T-helper 17 cell (primary cell): ENCODE measurements at regions not wholly inside any gene's neighbourhood (a gene's known extent, or its start where the extent isn't known, plus 50 kb on each side); places are given as distances from the start of the nearest gene placed in this dataset.
A peak's percentile ranks its signal among the peaks of the same experiment; 100 is the strongest.
"Not testable (repeated sequence)": the region's sequence is repeated elsewhere in the genome, so short reads cannot be mapped to it uniquely, and the experiment has no call there.

Experiments
- ATAC-seq: fragments of 150-1000 bp; cut with Tn5 transposase; 2 replicates; pipeline ENCODE4 v1.10.0; 2021; ENCODE audit warnings: mild to moderate bottlenecking, moderate library complexity
- DNase-seq, 3 donors: peaks; one replicate each; pipeline versions ENCODE4 v3.0.0 to v3.0.0-alpha.2; 2020 to 2021
- H3K9me3 ChIP-seq: one replicate; pipeline ENCODE4 v1.7.0; 2013; ENCODE audit warnings: low read length, mild to moderate bottlenecking; ENCODE audit not compliant: control insufficient read depth, poor library complexity, severe bottlenecking
- H3K27ac Mint-ChIP-seq: one replicate; pipeline ENCODE4 v1.8.0; 2022; ENCODE audit warnings: mild to moderate bottlenecking, moderate library complexity, mixed read lengths
- H3K27me3 Mint-ChIP-seq: one replicate; pipeline ENCODE4 v1.8.0; 2022; ENCODE audit warnings: mixed read lengths
- H3K36me3 Mint-ChIP-seq: one replicate; pipeline ENCODE4 v1.8.0; 2022; ENCODE audit warnings: low read depth, mixed read lengths
- H3K4me1 Mint-ChIP-seq: one replicate; pipeline ENCODE4 v1.8.0; 2022; ENCODE audit warnings: mild to moderate bottlenecking, mixed read lengths
- H3K4me3 Mint-ChIP-seq: one replicate; pipeline ENCODE4 v1.8.0; 2022; ENCODE audit warnings: mild to moderate bottlenecking, moderate library complexity, mixed read lengths

DNA sequence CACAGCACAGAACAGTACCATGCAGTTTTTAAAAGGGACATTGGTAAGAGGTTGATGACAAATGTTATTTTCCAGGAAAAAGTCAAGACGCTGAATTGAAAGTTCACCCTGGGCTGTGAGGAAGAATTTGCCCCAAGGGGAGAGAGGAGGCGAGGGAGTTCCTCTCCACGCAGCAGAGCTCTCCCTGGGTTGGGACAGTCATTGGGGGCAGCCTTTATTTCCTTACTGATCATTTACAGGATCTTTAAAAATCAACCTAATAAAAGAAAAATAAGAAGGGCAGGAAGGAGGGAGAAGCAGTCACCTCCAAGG lies 49.9 kb upstream of the WNT7B start:
- peak overlapping the region; percentile 50 for H3K4me3 Mint-ChIP-seq
- peaks cover 37% of the 10 kb centered on the region for H3K27me3 Mint-ChIP-seq

DNA sequence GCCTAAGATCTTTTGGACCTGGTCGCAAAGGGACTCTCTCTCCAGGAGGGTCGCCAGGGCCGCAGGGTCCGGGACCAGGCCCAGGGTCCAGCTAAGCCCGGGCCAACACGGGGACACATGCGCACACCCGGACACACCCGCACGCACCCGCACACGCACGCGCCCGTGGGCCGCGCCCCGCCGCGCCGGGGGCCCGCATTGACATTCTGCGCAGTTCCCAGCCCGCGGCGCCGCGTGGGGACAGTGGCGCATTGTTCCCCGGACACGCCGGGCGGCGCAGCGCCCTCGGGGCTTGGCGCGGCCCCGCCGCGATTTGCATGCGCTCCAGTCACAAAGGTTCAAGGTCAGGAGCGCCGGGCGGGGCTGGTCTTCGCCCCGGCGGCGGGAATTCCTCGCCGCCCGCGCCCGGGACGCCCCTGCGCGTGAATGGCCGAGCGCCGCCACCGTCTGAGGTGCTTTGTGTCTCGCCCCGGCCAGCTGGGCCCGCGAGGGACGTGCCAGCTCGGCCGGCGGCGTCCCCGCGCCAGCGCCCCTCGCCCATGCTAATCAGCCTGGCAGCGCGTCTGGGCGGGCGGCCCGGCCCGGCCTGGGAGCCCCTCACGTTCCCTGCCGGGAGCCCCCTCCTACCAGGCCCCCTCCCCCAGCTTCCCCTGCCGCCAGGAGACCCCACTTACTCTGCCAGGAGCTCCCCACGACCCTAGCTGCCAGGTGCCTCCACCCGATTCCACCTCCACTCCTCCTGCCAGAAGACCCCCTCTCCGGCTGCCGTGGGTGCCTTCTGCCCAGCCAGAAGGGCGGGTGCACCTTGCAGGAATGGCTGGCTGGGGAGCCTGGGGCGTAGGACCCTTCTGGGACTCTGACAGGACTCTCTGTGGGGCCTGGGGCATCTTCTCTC lies 50.5 kb upstream of the WNT7B start:
- Mint-ChIP-seq H3K4me3 (no peak overlapping the region), H3K36me3 (peaks cover 7% of the 10 kb centered on the region), H3K27me3 (peaks cover 37% of the 10 kb centered on the region), H3K27ac (no peak overlapping the region), H3K4me1 (peaks cover 16% of the 10 kb centered on the region)
- ATAC-seq (peak; percentile 46), DNase-seq (no peak)
- H3K9me3 ChIP-seq, result no peaks in the 10 kb centered on the region

More for the DNA sequence above, 49.9 kb upstream of the WNT7B start:
- H3K27ac Mint-ChIP-seq, result no peak overlapping the region
- no peak for DNase-seq
- ATAC-seq, result no peak
- H3K4me1 Mint-ChIP-seq, result peaks cover 16% of the 10 kb centered on the region
- H3K9me3 ChIP-seq, result no peaks in the 10 kb centered on the region
- peaks cover 7% of the 10 kb centered on the region for H3K36me3 Mint-ChIP-seq

DNA sequence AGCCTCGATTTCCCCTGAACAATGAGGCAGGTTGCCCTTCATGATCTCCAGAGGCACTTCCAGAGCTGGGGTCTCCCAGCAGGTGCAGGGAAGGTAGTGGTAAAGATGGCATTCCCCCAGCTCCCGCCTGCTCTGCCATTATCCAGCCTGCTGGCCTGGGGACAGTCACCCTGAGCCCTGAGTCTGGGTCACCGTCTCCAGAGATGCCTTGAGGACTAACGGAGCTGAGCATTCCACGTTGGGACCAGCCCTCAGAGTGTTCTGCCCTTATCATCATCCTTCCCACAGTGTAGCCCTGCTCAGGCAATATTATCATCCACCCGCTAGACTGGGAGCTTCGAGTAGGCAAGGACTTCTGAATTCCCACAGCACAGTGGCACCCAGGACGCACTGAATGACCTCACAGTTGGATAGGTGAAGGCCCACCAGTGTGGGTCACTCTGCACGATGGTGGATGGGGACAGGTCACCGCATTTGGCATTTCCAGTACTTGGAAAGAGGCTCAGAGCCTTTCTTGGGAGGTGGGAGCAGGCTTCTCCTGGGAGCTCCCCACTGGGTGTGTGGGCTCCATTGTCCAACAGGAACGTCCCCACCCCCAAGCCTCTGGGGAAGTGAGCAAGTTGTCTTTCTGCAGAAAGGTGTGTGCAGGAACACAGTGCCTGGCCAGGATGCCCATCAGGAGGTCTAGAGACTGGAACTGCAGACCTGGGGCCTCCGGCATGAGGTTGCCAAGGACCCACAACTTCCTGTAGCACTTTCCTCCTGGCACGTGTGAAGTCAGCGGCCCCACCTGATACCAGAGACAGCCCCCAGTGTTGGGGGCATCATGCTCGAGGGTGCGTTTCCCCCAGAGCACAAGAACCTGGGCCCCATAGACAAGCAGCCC lies 51.4 kb upstream of the WNT7B start:
- H3K27ac Mint-ChIP-seq, result no peak overlapping the region
- H3K4me3 Mint-ChIP-seq, result no peak overlapping the region
- H3K9me3 ChIP-seq, result no peaks in the 10 kb centered on the region
- H3K4me1 Mint-ChIP-seq, result peaks cover 16% of the 10 kb centered on the region
- H3K27me3 Mint-ChIP-seq, result peaks cover 37% of the 10 kb centered on the region
- ATAC-seq (no peak), DNase-seq (no peak)
- peaks cover 7% of the 10 kb centered on the region for H3K36me3 Mint-ChIP-seq

DNA sequence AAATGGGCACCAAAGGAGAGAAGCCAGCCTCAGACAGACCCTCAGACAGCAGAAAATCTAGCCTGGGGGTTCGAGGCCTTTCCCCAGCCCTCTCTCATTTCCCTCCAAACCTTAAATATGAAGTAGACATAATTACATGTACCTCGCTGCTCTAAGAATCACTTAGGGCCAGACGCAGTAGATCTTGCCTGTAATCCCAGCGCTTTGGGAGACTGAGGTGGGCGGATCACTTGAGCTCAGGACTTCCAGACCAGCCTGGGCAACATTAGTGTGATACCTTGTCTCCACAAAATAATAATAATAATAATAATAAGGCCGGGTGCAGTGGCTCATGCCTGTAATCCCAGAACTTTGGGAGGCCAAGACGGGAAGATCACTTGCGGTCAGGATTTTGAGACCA lies 52.1 kb upstream of the WNT7B start:
- ATAC-seq (no peak), DNase-seq (no peak)
- Mint-ChIP-seq H3K4me1 (peaks cover 16% of the 10 kb centered on the region), H3K36me3 (peaks cover 7% of the 10 kb centered on the region), H3K4me3 (no peak overlapping the region), H3K27ac (no peak overlapping the region), H3K27me3 (peaks cover 36% of the 10 kb centered on the region)
- no peaks in the 10 kb centered on the region for H3K9me3 ChIP-seq

DNA sequence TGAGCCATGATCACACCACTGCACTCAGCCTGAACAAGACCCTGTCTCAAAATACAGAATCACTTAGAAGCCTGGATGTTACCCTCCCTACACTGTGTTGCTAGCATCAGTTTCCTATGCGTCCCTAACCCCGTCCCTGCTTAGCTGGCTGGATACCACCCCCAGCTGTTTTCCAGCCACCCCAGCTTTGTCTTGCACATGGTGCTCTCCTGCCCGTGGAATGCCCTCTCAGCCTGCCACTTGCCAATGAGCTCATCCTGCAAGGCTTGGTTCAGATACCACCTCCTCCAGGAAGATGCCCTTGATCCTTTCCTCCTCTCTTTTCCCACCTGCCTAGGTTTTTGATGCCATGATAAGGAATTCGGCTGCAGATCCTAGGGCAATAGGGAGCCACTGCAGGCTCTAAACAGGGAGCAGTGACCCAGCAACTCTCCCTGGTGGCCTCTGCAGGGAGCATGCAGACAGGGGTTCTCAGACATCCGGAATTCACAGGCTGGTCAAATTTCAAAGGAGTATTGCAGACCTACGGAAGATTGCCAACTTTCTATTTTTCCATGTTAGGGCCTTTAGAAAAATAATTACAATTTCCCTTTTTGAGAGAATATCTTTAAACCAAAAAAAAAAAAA lies 52.7 kb upstream of the WNT7B start:
- Mint-ChIP-seq H3K4me3 (no peak overlapping the region), H3K27ac (no peak overlapping the region), H3K4me1 (peaks cover 16% of the 10 kb centered on the region), H3K27me3 (peaks cover 30% of the 10 kb centered on the region), H3K36me3 (peaks cover 7% of the 10 kb centered on the region)
- no peaks in the 10 kb centered on the region for H3K9me3 ChIP-seq
- ATAC-seq (no peak), DNase-seq (no peak)

DNA sequence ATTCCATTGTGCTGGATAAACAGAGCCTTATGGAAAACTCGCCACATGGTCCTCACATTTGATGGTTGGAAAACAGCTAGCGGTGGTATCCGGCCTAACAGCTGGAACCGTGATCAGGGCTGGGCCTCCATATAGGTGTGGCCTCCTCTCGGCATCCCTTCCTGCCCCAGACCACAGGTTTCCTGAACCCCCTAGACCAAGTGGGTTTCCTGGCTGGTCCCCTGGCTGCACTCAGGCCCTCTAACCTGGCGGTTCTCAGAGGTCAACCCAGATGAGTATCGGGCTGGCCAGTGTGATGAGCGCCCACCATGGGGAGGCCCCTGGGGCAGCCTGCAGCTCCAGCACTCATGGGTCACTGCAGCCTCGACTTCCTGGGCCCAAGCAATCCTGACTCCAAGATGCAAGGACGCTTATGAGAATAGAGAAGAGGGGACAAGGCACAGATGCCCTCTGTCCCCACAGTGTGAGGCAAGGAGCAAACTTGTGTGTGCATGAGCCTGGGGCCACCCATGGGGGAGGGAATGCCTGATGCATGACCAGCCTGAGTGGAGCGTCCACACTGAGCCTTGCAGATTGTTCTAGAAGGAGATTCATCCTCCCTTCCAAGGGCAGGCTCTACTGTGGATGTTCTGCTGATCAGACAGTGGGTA lies 53.4 kb upstream of the WNT7B start:
- H3K9me3 ChIP-seq, result no peaks in the 10 kb centered on the region
- H3K36me3 Mint-ChIP-seq, result peaks cover 7% of the 10 kb centered on the region
- ATAC-seq, result no peak
- H3K27ac Mint-ChIP-seq, result no peak overlapping the region
- peaks cover 15% of the 10 kb centered on the region for H3K4me1 Mint-ChIP-seq
- DNase-seq, result no peak
- peaks cover 23% of the 10 kb centered on the region for H3K27me3 Mint-ChIP-seq
- no peak overlapping the region for H3K4me3 Mint-ChIP-seq

DNA sequence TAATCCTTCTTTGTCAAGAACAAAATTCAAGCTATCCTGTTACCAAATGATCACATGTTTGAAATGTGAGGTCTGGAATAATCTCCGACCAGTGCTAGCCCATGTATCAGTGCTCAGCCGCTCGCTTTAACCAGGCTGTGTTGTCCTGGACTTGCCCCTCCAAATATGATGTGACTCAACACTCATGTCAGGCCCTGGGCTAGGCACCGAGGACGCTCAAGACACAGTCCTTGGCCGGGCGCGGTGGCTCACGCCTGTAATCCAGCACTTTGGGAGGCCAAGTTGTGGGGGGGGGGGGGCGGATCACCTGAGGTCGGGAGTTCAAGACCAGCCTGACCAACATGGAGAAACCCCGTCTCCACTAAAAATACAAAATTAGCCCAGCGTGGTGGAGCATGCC lies 54.1 kb upstream of the WNT7B start:
- no peaks in the 10 kb centered on the region for H3K9me3 ChIP-seq
- Mint-ChIP-seq H3K27ac (no peak overlapping the region), H3K36me3 (no peaks in the 10 kb centered on the region), H3K4me3 (no peak overlapping the region), H3K27me3 (peaks cover 16% of the 10 kb centered on the region), H3K4me1 (peaks cover 11% of the 10 kb centered on the region)
- ATAC-seq, result no peak
- no peak for DNase-seq

DNA sequence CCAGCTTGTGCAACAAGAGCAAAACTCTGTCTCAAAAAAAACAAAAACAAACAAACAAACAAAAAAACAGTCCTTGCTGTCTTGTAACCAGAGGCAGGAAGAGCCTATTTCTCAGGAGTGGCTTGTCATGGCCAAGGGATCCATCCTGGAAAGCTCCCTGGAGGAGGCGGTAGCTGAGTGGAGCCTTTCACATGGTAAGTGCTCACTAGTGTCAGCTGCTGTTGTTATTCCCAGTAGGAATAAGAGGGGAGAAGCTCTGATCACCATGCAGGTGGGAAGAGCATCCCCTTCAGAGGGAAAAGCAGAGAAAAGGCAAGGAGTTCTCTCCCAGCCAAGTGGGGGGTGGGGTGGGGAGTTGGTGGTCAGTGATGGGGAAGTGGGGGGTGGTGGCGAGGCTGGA lies 54.6 kb upstream of the WNT7B start:
- DNase-seq (no peak), ATAC-seq (no peak)
- no peak overlapping the region for H3K4me3 Mint-ChIP-seq
- no peaks in the 10 kb centered on the region for H3K9me3 ChIP-seq
- no peaks in the 10 kb centered on the region for H3K36me3 Mint-ChIP-seq
- H3K27ac Mint-ChIP-seq, result no peak overlapping the region
- H3K27me3 Mint-ChIP-seq, result peaks cover 11% of the 10 kb centered on the region
- H3K4me1 Mint-ChIP-seq, result peaks cover 10% of the 10 kb centered on the region

DNA sequence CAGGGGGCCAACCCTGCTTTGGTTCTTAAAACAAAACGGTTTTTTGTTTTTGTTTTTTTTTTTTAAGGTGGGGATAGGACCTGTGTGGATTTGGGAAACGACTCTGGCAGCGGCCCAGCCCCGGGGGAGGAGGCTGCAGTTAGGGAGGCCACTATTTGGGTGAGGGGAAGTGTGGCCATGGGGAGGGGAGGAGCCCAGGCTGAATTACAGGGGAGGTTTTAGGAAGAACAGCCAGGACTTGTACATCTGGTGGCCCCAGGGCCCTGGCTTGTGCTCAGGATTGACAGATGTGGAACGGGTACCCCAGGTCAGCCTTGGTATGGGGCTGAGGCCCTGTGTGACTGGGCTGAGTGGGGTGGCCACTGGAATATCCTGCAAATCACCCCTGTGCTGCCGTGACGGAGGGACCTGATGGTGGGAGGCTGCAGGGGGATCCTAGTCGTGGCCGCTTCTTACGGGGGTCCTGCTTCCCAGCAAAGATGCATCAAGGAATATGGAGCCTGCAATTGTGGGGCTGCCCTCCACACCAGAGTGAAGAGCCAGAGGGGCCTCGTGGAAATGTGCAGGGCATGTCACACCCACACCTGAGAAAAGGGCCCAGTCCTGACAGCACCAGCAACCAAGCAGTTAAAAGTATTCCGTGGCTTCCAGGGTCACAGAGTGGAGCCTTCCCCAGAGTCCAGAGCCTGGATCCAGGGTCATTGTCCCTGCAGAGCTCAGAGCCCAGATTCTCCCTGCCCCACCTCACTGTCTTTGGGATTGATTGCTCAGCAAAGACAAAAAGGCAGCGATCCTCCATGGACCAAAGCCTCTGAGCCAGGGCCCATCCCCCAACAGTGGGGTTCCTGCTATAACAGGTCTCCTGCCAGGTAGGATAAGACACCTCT lies 55.2 kb upstream of the WNT7B start:
- ATAC-seq (no peak), DNase-seq (no peak)
- Mint-ChIP-seq H3K4me1 (peaks cover 10% of the 10 kb centered on the region), H3K27ac (no peak overlapping the region), H3K4me3 (no peak overlapping the region), H3K27me3 (peaks cover 6% of the 10 kb centered on the region), H3K36me3 (no peaks in the 10 kb centered on the region)
- no peaks in the 10 kb centered on the region for H3K9me3 ChIP-seq

DNA sequence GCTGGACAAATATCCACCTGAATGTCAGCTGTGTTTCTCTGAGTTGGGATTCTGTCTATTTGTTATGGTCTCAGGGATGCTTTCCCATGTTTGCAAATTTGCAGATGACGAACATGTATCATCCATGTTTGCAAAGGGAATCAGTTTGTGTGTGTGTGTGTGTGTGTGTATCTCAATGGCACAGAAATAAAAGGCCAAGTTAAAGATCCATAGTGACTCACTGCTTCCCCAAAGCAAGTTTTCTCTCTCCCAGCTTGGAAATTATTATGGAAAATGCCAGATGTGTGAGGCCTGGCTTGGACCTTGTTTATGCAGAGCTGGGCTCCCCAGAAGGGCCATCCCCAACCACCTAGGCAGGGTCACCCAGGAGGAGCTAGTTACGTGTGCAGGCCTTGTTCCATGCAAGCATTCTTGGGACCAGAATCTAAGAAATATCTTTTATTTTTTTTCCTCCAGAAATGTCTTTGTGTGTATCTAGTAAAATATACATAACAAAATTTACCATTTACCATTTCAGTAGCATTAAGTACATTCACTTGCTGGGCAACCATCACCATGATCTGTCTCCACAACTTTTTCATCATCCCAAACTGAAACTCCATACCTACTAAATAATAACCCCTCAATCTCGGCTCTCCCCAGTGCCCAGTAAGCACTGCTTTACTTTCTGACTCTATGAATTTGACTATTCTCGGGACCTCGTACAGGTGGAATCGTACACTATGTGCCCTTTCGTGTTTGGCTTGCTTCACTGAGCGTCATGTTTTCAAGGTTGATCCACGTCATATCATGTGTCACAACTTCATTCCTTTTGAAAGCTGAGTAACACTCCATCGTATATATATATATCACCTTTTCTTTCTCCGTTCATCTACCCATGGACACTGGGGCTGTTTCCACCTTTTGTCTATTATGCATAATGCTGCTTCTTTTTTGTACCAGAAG lies 56.6 kb upstream of the WNT7B start:
- Mint-ChIP-seq H3K4me3 (no peak overlapping the region), H3K27ac (no peak overlapping the region), H3K27me3 (no peaks in the 10 kb centered on the region), H3K36me3 (no peaks in the 10 kb centered on the region), H3K4me1 (peaks cover 7% of the 10 kb centered on the region)
- H3K9me3 ChIP-seq, result no peaks in the 10 kb centered on the region
- ATAC-seq, result no peak
- DNase-seq, result no peak

DNA sequence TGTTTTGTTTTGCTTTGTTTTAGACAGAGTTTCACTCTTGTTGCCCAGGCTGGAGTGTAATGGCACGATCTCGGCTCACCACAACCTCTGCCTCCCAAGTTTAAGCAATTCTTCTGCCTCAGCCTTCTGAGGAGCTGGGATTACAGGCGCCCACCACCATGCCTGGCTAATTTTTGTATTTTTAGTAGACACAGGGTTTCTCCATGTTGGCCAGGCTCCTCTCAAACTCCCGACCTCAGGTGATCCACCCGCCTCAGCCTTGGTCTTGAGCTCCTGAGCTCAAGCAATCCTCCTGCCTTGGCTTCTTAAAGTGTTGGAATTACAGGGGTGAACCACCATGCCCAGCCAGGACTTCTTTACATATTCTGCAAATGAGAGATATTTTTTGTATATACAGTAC lies 57.5 kb upstream of the WNT7B start:
- not testable (repeated sequence) for H3K27ac Mint-ChIP-seq, H3K4me1 Mint-ChIP-seq, H3K4me3 Mint-ChIP-seq, H3K27me3 Mint-ChIP-seq, DNase-seq, ATAC-seq, H3K36me3 Mint-ChIP-seq, H3K9me3 ChIP-seq
